Suprapubic skin (tissue), 4 donors: ENCODE measurements at regions not wholly inside any gene's neighbourhood (a gene's known extent, or its start where the extent isn't known, plus 50 kb on each side); places are given as distances from the start of the nearest gene placed in this dataset.

Experiments
- CTCF ChIP-seq, 2 donors: fragments of 200-600 bp in 1 of 2; fragments of 450-650 bp in 1 of 2; sonication (generic) in 1 of 2; IDR thresholded peaks; one replicate each; pipeline ENCODE4 v1.5.1; 2016 to 2019; ENCODE audit warnings: antibody characterized with exemption in 2 of 2, mild to moderate bottlenecking in 1 of 2, moderate library complexity in 1 of 2
- EP300 ChIP-seq: sonication (generic); formaldehyde crosslinking; IDR thresholded peaks from one replicate; pipeline ENCODE4 v1.6.1; 2017; ENCODE audit warnings: antibody characterized with exemption
- POLR2A ChIP-seq, 2 donors: fragments of 450-650 bp; IDR thresholded peaks; one replicate each; pipeline ENCODE4 v1.6.1; 2017; ENCODE audit warnings: antibody characterized with exemption in 2 of 2, mild to moderate bottlenecking in 2 of 2, moderate library complexity in 2 of 2
- POLR2AphosphoS5 ChIP-seq, 3 donors: sonication (generic); formaldehyde crosslinking; IDR thresholded peaks; one replicate each; pipeline ENCODE4 v1.6.1; 2017; ENCODE audit warnings: antibody characterized with exemption in 3 of 3

DNA sequence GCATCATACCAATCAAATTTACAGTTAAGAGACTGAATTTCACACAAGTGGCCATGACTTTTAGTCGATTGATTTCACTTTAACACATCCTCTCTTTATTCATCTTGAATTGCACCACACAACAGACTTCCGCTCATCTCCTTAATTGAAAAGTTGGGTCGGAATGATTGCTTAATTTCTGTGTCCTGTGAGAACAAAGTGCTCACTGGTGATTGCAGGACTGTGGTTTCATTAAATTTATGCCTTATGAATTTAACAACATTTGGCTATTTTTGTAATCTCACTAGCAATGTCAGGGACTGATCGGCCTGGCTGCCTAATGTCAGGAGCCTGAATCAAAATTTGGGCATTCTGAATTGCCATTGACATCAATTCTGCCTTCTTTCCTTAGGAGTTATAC is 1447.3 kb upstream of the ACO1 start:
- no peak for TF ChIP-seq EP300
- no peak for TF ChIP-seq CTCF (IDR thresholded peaks at IDR 0.05)
- no peak for TF ChIP-seq POLR2A (IDR thresholded peaks at IDR 0.05)
- TF ChIP-seq POLR2AphosphoS5 (IDR thresholded peaks at IDR 0.05): no peak
